ENCODE measurements at regions not wholly inside any gene's neighbourhood (a gene's known extent, or its start where the extent isn't known, plus 50 kb on each side); places are given as distances from the start of the nearest gene placed in this dataset.

DNA sequence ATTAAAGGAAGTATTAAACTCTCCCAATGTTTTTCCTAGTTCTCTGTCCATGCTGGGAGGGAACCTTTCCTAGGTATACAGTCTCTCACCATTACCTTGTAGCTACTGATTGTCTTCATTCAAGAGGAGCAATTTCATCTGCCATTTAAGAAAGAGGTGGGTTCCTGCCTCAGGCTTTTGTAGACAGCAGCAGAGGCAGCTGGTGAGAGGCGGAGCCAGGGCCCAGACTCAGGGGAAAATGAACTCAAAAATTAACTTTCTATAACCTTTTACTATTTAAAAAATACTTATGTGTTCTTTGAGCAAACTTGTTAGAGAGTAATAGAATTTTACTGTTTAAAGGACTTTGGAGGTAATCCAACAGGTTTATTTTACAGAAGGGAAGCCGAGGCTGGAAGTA lies 133.0 kb downstream of the SNX19 start:
- TF ChIP-seq, protein P1, sequence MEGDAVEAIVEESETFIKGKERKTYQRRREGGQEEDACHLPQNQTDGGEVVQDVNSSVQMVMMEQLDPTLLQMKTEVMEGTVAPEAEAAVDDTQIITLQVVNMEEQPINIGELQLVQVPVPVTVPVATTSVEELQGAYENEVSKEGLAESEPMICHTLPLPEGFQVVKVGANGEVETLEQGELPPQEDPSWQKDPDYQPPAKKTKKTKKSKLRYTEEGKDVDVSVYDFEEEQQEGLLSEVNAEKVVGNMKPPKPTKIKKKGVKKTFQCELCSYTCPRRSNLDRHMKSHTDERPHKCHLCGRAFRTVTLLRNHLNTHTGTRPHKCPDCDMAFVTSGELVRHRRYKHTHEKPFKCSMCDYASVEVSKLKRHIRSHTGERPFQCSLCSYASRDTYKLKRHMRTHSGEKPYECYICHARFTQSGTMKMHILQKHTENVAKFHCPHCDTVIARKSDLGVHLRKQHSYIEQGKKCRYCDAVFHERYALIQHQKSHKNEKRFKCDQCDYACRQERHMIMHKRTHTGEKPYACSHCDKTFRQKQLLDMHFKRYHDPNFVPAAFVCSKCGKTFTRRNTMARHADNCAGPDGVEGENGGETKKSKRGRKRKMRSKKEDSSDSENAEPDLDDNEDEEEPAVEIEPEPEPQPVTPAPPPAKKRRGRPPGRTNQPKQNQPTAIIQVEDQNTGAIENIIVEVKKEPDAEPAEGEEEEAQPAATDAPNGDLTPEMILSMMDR (IDR thresholded peaks at IDR 0.05), result no peak
- TF ChIP-seq POLR2A (IDR thresholded peaks at IDR 0.05), result no peak
- TF ChIP-seq POLR2AphosphoS5 (IDR thresholded peaks at IDR 0.05), result no peak
